ENCODE measurements at regions not wholly inside any gene's neighbourhood (a gene's known extent, or its start where the extent isn't known, plus 50 kb on each side); places are given as distances from the start of the nearest gene placed in this dataset.

GRCh38 chr18:35818353-35818667 lies 154.2 kb upstream of the RMP24 start:
- TF ChIP-seq, protein P1, sequence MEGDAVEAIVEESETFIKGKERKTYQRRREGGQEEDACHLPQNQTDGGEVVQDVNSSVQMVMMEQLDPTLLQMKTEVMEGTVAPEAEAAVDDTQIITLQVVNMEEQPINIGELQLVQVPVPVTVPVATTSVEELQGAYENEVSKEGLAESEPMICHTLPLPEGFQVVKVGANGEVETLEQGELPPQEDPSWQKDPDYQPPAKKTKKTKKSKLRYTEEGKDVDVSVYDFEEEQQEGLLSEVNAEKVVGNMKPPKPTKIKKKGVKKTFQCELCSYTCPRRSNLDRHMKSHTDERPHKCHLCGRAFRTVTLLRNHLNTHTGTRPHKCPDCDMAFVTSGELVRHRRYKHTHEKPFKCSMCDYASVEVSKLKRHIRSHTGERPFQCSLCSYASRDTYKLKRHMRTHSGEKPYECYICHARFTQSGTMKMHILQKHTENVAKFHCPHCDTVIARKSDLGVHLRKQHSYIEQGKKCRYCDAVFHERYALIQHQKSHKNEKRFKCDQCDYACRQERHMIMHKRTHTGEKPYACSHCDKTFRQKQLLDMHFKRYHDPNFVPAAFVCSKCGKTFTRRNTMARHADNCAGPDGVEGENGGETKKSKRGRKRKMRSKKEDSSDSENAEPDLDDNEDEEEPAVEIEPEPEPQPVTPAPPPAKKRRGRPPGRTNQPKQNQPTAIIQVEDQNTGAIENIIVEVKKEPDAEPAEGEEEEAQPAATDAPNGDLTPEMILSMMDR (IDR thresholded peaks at IDR 0.05; ENCODE audit: insufficient read depth, missing control alignments), result no peak
- FAIRE-seq (no peak), DNase-seq (ENCODE audit: insufficient read length, low spot score) (no peak)

- TF ChIP-seq, protein P1 (IDR thresholded peaks at IDR 0.05; ENCODE audit: insufficient read depth, missing control alignments), result no peak
- DNase-seq (ENCODE audit: insufficient read length, low spot score), result no peak
- no peak for FAIRE-seq
Observed at GRCh38 chr18:35822413-35822812, 150.1 kb upstream of the RMP24 start.

DNA sequence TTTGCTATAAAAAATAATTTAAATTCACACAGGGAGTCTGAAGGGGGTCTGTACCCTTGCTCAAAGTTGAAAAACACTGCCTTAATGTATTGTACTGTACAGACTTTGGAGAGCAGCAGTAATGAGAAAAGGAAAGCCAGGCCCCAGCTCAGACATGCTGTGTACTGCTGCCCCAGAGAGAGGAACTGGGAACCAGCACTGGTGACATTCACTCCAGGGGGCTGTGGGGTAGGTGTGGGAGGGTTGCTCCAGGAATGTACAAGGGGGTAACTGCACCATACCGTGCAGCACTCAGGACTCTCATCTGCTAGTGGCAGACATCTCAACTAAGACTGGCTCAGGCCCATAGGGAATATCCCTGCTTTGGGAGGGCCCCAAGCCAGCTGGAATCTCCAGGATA lies 146.0 kb upstream of the RMP24 start:
- FAIRE-seq (no peak), DNase-seq (ENCODE audit: insufficient read length, low spot score) (no peak)
- TF ChIP-seq, protein P1 (IDR thresholded peaks at IDR 0.05; ENCODE audit: insufficient read depth, missing control alignments), result no peak

DNA sequence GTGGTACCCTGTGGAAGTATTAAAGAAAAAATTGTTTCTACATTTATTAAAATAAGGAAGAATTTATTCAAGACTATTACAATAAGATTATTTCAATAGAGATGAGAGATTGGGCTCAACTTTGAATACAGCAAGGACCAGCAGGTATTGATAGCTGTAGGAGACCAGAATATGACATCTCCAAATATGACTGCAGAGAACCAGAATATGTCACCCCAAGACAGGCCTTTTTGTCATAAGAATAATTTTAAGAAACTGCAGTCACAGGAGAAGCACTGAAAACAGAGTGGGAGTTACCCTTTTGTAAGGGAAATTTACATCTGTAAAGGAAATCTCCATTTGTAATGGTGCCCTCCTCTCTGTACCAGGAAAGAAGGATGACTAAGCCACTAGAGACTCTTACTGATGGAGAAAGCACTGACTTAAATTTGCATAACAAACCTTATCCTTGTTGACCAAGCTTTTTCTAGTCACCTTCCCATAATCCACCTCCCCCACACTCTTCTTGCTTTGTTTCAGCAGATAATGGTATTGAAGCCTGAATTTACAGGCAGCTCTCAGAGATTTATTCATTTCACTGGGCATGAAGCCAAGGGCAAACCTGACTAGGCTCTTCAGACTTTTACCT lies 145.1 kb upstream of the RMP24 start:
- no peak for DNase-seq (ENCODE audit: insufficient read length, low spot score)
- TF ChIP-seq, protein P1 (IDR thresholded peaks at IDR 0.05; ENCODE audit: insufficient read depth, missing control alignments), result no peak
- no peak for FAIRE-seq

DNA sequence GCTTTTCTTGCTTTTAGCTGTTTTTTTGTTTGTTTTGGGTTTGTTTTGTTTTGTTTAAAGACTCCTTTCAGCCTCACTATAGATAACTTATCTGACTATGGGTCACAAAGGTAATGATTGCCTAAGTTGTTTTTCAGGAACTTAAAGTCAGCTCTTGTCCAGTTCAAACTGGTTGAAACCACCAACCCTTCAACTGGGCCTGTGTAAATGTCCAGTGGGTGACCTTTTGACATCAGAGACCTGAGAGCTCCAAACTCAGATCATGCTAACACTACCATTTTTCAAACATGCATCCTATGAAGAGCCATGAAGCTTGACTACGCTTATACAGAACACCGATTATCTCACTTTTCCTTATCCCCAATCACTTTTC lies 144.6 kb upstream of the RMP24 start:
- FAIRE-seq (no peak), DNase-seq (ENCODE audit: insufficient read length, low spot score) (no peak)
- TF ChIP-seq, protein P1 (IDR thresholded peaks at IDR 0.05; ENCODE audit: insufficient read depth, missing control alignments), result no peak

GRCh38 chr18:35828591-35828990 lies 143.9 kb upstream of the RMP24 start:
- TF ChIP-seq, protein P1 (IDR thresholded peaks at IDR 0.05; ENCODE audit: insufficient read depth, missing control alignments), result no peak
- DNase-seq (ENCODE audit: insufficient read length, low spot score) (no peak), FAIRE-seq (peak; percentile 38)

GRCh38 chr18:35835366-35835765 lies 137.1 kb upstream of the RMP24 start:
- TF ChIP-seq, protein P1 (IDR thresholded peaks at IDR 0.05; ENCODE audit: insufficient read depth, missing control alignments), result no peak
- FAIRE-seq (no peak), DNase-seq (ENCODE audit: insufficient read length, low spot score) (no peak)

All from D721Med (cell line).